ENCODE measurements at regions not wholly inside any gene's neighbourhood (a gene's known extent, or its start where the extent isn't known, plus 50 kb on each side); places are given as distances from the start of the nearest gene placed in this dataset.

DNA sequence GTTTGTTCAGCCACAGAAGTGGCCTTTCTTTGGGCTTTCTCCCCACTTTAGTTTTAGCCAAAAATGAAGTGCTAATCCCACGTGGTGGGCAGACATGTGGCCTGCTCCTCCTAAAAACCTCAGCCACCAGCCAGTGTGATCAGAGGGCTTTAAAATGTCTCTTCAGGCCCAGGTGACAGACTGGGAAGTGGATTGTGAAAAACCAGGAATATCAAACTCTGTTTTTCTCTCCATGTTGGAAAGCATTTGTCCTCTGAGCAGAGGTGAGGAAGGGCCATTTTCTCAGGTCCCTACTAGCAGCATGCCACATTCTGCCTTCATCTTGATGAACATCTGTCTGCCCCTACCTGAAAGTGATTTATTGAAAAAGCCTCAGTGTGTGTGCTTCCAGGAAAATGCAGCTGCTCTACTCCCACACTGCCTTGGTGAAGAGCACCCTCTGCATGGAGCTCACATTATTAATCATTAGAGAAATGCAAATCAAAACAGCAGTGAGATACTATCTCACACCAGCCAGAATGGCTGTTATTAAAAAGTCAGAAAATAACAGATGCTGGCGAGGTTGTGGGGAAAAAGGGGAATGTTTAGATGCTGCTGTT lies 181.2 kb upstream of the DMAC1 start:
- DNase-seq: peak; percentile 65
- Histone ChIP-seq H3K27me3 (ENCODE audit: control insufficient read depth, insufficient read depth, low read length, poor library complexity, severe bottlenecking) (no peaks in the 10 kb centered on the region), H3K27ac (ENCODE audit: low read depth, low read length) (peak overlapping the region; percentile 25), H3K4me3 (ENCODE audit: low read length) (peak overlapping the region; percentile 11), H3K4me1 (ENCODE audit: control insufficient read depth, insufficient read depth, low read length) (peaks cover 36% of the 10 kb centered on the region), H3K9ac (ENCODE audit: extremely low read depth, low read length, poor library complexity, severe bottlenecking) (peak overlapping the region; percentile 52), H3K9me3 (ENCODE audit: control insufficient read depth, low read length) (no peaks in the 10 kb centered on the region), H3K36me3 (ENCODE audit: control insufficient read depth, insufficient read depth, low read length) (no peaks in the 10 kb centered on the region)
- peak overlapping the region; percentile 89 for H3K27ac Mint-ChIP-seq
- no peaks in the 10 kb centered on the region for H3K27me3 Mint-ChIP-seq (ENCODE audit: insufficient read depth)
- TF ChIP-seq CTCF (conservative IDR thresholded peaks at IDR 0.05): no peak
- H3K4me1 Mint-ChIP-seq: peaks cover 31% of the 10 kb centered on the region
- H3K36me3 Mint-ChIP-seq (ENCODE audit: low read depth): no peaks in the 10 kb centered on the region
- WGBS, 2 experiments (ENCODE audit: insufficient coverage in 1 of 2, insufficient read length in 1 of 2): 72 to 75% methylated on average over 2 of the region's 2 CpGs
- H3K9me3 Mint-ChIP-seq: no peaks in the 10 kb centered on the region
- H3K4me3 Mint-ChIP-seq: no peak overlapping the region

DNA sequence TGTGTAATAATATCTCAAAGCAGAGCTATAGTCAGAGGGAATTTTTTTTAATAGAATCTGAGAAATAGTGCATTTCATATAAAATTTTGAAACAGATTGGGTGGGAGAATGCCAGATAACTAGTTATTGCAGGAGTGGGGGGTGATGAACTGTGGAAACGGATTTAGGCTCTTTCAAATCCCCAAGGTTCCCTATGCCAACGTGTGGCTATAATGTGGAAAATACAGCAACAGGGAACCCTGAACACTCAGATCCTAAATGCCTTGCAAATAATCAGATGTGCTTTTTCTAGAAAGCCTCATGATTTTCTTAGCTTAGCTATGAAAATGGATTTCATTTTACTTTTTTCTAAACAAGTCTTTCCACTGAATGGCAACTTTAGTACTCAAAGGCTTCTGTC lies 180.5 kb upstream of the DMAC1 start:
- peaks cover 31% of the 10 kb centered on the region for H3K4me1 Mint-ChIP-seq
- no peak overlapping the region for H3K27ac ChIP-seq (ENCODE audit: low read depth, low read length)
- H3K9me3 Mint-ChIP-seq: no peaks in the 10 kb centered on the region
- no peaks in the 10 kb centered on the region for H3K9me3 ChIP-seq (ENCODE audit: control insufficient read depth, low read length)
- peaks cover 36% of the 10 kb centered on the region for H3K4me1 ChIP-seq (ENCODE audit: control insufficient read depth, insufficient read depth, low read length)
- H3K27me3 Mint-ChIP-seq (ENCODE audit: insufficient read depth): no peaks in the 10 kb centered on the region
- no peaks in the 10 kb centered on the region for H3K36me3 ChIP-seq (ENCODE audit: control insufficient read depth, insufficient read depth, low read length)
- no peak overlapping the region for H3K4me3 Mint-ChIP-seq
- no peak for DNase-seq
- no peaks in the 10 kb centered on the region for H3K27me3 ChIP-seq (ENCODE audit: control insufficient read depth, insufficient read depth, low read length, poor library complexity, severe bottlenecking)
- TF ChIP-seq CTCF (conservative IDR thresholded peaks at IDR 0.05): no peak
- no peaks in the 10 kb centered on the region for H3K36me3 Mint-ChIP-seq (ENCODE audit: low read depth)
- WGBS, 2 experiments (ENCODE audit: insufficient coverage in 1 of 2, insufficient read length in 1 of 2): 81 to 100% methylated on average over 2 of the region's 2 CpGs
- H3K27ac Mint-ChIP-seq: no peak overlapping the region
- H3K9ac ChIP-seq (ENCODE audit: extremely low read depth, low read length, poor library complexity, severe bottlenecking): no peak overlapping the region
- peak overlapping the region; percentile 11 for H3K4me3 ChIP-seq (ENCODE audit: low read length)

- H3K9me3 Mint-ChIP-seq: no peaks in the 10 kb centered on the region
- Histone ChIP-seq H3K9ac (ENCODE audit: extremely low read depth, low read length, poor library complexity, severe bottlenecking) (no peak overlapping the region), H3K4me1 (ENCODE audit: control insufficient read depth, insufficient read depth, low read length) (peaks cover 36% of the 10 kb centered on the region), H3K27ac (ENCODE audit: low read depth, low read length) (no peak overlapping the region), H3K9me3 (ENCODE audit: control insufficient read depth, low read length) (no peaks in the 10 kb centered on the region), H3K4me3 (ENCODE audit: low read length) (no peak overlapping the region), H3K27me3 (ENCODE audit: control insufficient read depth, insufficient read depth, low read length, poor library complexity, severe bottlenecking) (no peaks in the 10 kb centered on the region), H3K36me3 (ENCODE audit: control insufficient read depth, insufficient read depth, low read length) (no peaks in the 10 kb centered on the region)
- no peak for DNase-seq
- no peaks in the 10 kb centered on the region for H3K36me3 Mint-ChIP-seq (ENCODE audit: low read depth)
- no peak for TF ChIP-seq CTCF (conservative IDR thresholded peaks at IDR 0.05)
- 98 to 100% methylated on average over 4 to 5 of the region's 5 CpGs for WGBS, 2 experiments (ENCODE audit: insufficient coverage in 1 of 2, insufficient read length in 1 of 2)
- no peak overlapping the region for H3K4me3 Mint-ChIP-seq
- H3K4me1 Mint-ChIP-seq: peaks cover 34% of the 10 kb centered on the region
- no peak overlapping the region for H3K27ac Mint-ChIP-seq
- H3K27me3 Mint-ChIP-seq (ENCODE audit: insufficient read depth): no peaks in the 10 kb centered on the region
Measured at GRCh38 chr9:7979611-7980010, 180.0 kb upstream of the DMAC1 start.
